ENCODE measurements at regions not wholly inside any gene's neighbourhood (a gene's known extent, or its start where the extent isn't known, plus 50 kb on each side); places are given as distances from the start of the nearest gene placed in this dataset.

DNA sequence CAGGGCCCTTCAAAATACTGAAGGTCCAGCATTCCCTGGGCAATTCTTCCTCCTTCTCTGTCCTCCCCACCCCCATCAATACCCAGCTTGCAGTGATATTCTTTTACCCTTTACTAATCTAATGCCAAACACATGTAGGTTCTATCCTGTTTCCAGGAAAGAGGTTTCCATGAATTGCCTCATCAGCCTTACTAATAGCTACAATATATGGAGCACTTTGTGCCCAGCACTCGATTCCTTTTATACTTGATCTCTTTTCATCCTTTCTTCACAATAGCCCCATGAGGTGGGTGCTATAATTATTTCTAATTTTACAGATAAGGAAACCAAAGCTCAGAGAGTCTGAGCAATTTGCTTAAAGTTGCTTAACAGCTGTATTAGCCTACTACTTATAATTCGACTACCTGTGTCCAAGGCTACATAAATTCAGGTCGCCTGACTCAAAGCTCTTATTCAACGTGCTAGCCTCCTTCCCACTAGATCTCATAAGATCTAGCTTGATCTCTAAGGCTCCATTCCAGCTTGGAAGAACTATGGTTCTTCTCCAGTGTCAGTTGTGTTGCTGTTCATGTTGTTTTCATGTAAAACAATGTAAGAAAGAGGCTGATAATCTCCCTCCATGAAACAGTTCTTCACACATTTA, 229.6 kb upstream of the PGRMC2 start:
- CTCF ChIA-PET: interaction anchor here (1.2 kb wide), 1 partner anchor 11 kb away, joined by 3 read pairs; no protein-coding TSS in a partner anchor
- H3K4me3 Mint-ChIP-seq: no peak overlapping the region
- H3K4me1 Mint-ChIP-seq: peaks cover 18% of the 10 kb centered on the region

GRCh38 chr4:128516301-128516969, 228.8 kb upstream of the PGRMC2 start:
- H3K36me3 Mint-ChIP-seq (ENCODE audit: low read depth): peaks cover 7% of the 10 kb centered on the region
- H3K27ac Mint-ChIP-seq: no peak overlapping the region
- H3K4me1 Mint-ChIP-seq: peaks cover 18% of the 10 kb centered on the region
- ChIA-PET POLR2A (no interaction called here), CTCF (interaction anchor here (1.2 kb wide), 1 partner anchor 11 kb away, joined by 3 read pairs; no protein-coding TSS in a partner anchor)
- no peaks in the 10 kb centered on the region for H3K27me3 Mint-ChIP-seq
- H3K9me3 Mint-ChIP-seq: peaks cover 8% of the 10 kb centered on the region
- H3K4me3 Mint-ChIP-seq: no peak overlapping the region
- DNase-seq: no peak

More for the DNA sequence above, 229.6 kb upstream of the PGRMC2 start:
- POLR2A ChIA-PET: no interaction called here
- H3K36me3 Mint-ChIP-seq (ENCODE audit: low read depth): peaks cover 7% of the 10 kb centered on the region
- peaks cover 8% of the 10 kb centered on the region for H3K9me3 Mint-ChIP-seq
- H3K27ac Mint-ChIP-seq: no peak overlapping the region
- no peak for DNase-seq
- no peaks in the 10 kb centered on the region for H3K27me3 Mint-ChIP-seq

DNA sequence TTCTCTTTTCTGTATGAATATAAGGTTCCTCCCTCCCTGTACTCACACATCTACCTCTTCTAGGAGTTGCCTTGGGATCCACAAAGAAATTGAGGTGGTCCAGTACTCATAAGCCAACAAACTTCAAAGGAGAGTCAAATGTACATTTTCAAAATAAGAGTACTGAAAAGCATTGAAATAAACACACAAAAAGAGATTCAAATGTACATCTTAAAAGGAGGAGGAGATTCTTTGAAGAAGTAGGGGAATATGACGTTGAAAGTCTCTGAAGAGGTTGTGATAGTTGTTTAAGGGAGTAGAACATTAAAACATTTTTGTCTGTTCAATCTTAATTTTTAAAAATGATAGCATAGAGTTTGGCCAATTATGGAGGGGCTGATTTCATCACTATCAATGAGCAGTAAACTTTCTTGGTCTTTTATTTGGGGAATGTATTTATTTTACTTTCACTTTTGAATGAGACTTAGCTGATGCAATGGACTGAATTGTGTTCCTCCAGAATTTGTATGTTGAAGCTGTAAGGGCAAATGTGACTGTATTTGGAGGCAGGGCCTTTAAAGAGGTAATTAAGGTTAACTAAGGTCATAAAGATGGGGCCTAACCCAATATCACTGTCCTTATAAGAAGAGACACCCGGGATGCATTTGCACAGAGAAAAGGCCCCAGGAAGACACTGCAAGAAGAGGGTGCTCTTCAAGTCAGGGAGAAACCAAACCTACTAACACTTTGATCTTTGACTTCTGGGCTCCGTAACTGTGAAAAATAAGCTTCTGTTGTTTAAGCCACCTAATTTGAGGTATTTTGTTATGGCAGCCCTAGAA, 226.3 kb upstream of the PGRMC2 start:
- ChIA-PET CTCF (interaction anchor here (1.1 kb wide), 1 partner anchor 48 kb away, joined by 3 read pairs; no protein-coding TSS in a partner anchor), POLR2A (no interaction called here)
- no peak for DNase-seq

DNA sequence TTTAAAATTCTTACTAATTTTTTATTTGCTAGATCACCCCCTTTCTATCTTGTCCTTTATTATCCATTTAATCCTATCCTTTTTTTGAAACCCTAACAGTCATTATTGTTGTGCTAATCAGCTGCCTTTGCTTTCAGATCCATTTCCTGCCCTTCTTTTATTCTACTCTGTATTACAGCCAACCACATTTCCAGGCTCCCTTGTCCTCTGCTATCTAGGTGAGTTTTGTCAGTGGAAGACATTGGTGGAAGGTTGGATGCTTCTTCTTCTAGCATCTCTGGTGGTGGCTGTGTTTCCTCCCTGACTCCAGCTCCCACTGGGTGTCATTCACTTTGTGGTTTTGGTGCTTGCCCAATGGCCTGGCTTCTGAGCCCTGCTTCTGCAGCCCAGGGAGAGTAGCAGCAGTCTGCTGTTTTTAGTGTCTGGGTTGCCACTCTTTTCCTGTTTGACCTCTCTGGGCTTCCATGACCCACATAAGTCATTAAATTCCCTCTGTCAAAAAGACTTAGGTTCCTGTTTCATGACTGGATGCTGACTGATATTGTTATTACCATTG, 225.2 kb upstream of the PGRMC2 start:
- Mint-ChIP-seq H3K4me1 (peaks cover 18% of the 10 kb centered on the region), H3K27ac (no peak overlapping the region), H3K9me3 (peaks cover 8% of the 10 kb centered on the region), H3K36me3 (ENCODE audit: low read depth) (peaks cover 7% of the 10 kb centered on the region), H3K4me3 (no peak overlapping the region), H3K27me3 (peaks cover 2% of the 10 kb centered on the region)
- POLR2A ChIA-PET: no interaction called here
- no peak for DNase-seq
- CTCF ChIA-PET: interaction anchor here (1.1 kb wide), 1 partner anchor 47 kb away, joined by 3 read pairs; no protein-coding TSS in a partner anchor

More for the DNA sequence above, 226.3 kb upstream of the PGRMC2 start:
- Mint-ChIP-seq H3K27me3 (peaks cover 1% of the 10 kb centered on the region), H3K4me1 (peaks cover 18% of the 10 kb centered on the region), H3K36me3 (ENCODE audit: low read depth) (peaks cover 7% of the 10 kb centered on the region), H3K9me3 (peaks cover 8% of the 10 kb centered on the region), H3K4me3 (peak overlapping the region; percentile 48), H3K27ac (peak overlapping the region; percentile 93)

- ChIA-PET POLR2A (no interaction called here), CTCF (no interaction called here)
- H3K27me3 Mint-ChIP-seq: peaks cover 2% of the 10 kb centered on the region
- peaks cover 8% of the 10 kb centered on the region for H3K9me3 Mint-ChIP-seq
- no peak overlapping the region for H3K4me3 Mint-ChIP-seq
- no peak for DNase-seq
- peaks cover 18% of the 10 kb centered on the region for H3K4me1 Mint-ChIP-seq
- H3K36me3 Mint-ChIP-seq (ENCODE audit: low read depth): peaks cover 7% of the 10 kb centered on the region
- H3K27ac Mint-ChIP-seq: no peak overlapping the region
Observed at GRCh38 chr4:128512161-128512560, 224.5 kb upstream of the PGRMC2 start.

DNA sequence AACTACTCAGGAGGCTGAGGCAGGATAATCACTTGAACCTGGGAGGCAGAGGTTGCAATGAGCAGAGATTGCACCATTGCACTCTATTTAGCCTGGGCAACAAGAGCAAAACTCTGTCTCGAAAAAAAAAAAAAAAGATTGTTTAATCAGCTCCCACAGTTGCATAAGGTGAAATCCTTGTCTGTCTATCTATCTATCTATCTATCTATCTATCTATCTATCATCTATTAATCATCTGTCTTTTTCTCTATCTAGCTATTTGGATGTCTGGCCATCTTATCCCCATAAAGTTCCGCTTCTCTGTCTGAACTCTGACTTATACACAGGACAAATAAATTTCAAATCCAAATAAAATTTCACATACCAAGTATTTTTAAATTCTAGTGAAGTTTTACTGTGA, 223.2 kb upstream of the PGRMC2 start:
- H3K27ac Mint-ChIP-seq: no peak overlapping the region
- H3K9me3 Mint-ChIP-seq: peaks cover 8% of the 10 kb centered on the region
- peaks cover 18% of the 10 kb centered on the region for H3K4me1 Mint-ChIP-seq
- CTCF ChIA-PET: interaction anchor here (0.6 kb wide), 1 partner anchor 148 kb away, joined by 3 read pairs; no protein-coding TSS in a partner anchor
- H3K4me3 Mint-ChIP-seq: no peak overlapping the region
- no peak for DNase-seq
- H3K36me3 Mint-ChIP-seq (ENCODE audit: low read depth): peaks cover 7% of the 10 kb centered on the region
- H3K27me3 Mint-ChIP-seq: peaks cover 2% of the 10 kb centered on the region
- POLR2A ChIA-PET: interaction anchor here (0.6 kb wide), 1 partner anchor 8 kb away, joined by 6 read pairs; no protein-coding TSS in a partner anchor

DNA sequence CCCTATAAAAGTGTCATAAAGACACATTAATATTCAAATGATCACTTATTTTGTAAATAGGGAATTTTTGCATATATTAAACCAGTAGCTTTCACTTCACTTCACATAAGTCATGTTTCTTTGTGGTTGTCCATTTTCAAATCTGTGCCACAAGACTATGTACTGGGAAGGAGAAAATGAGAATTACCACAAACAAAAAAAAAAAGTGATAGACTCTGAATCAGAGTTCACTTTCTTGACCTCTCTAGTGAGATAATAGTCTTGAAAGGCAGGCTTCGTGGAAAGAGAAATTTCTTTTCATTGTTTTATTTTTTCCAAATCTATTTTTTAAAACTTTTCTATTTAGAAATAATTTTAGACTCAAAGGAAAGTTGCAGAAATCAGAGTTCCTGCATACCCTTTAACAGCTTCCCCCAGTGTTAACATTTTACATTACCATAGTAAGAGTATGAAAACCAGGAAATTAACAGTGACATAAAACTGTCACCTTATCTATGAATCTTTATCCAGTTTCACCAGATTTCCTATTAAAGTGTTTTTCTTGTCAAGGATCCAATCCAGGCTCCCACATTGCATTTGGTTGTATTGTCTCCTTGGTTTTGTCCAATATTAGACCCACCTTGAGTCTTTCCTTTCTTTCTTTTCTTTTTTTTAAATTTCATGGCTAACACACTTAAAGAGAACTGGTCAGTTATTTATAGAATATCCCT, 215.4 kb upstream of the PGRMC2 start:
- ChIA-PET CTCF (no interaction called here), POLR2A (no interaction called here)
- no peaks in the 10 kb centered on the region for H3K4me1 Mint-ChIP-seq
- no peaks in the 10 kb centered on the region for H3K36me3 Mint-ChIP-seq (ENCODE audit: low read depth)
- no peak for DNase-seq
- H3K4me3 Mint-ChIP-seq: no peak overlapping the region
- no peak overlapping the region for H3K27ac Mint-ChIP-seq
- peaks cover 11% of the 10 kb centered on the region for H3K9me3 Mint-ChIP-seq
- no peaks in the 10 kb centered on the region for H3K27me3 Mint-ChIP-seq

GRCh38 chr4:128501239-128501638, 213.6 kb upstream of the PGRMC2 start:
- Mint-ChIP-seq H3K27ac (no peak overlapping the region), H3K36me3 (ENCODE audit: low read depth) (peaks cover 3% of the 10 kb centered on the region), H3K4me1 (no peaks in the 10 kb centered on the region), H3K9me3 (peaks cover 21% of the 10 kb centered on the region), H3K4me3 (no peak overlapping the region), H3K27me3 (no peaks in the 10 kb centered on the region)
- no peak for DNase-seq
- POLR2A ChIA-PET: no interaction called here
- CTCF ChIA-PET: no interaction called here

DNA sequence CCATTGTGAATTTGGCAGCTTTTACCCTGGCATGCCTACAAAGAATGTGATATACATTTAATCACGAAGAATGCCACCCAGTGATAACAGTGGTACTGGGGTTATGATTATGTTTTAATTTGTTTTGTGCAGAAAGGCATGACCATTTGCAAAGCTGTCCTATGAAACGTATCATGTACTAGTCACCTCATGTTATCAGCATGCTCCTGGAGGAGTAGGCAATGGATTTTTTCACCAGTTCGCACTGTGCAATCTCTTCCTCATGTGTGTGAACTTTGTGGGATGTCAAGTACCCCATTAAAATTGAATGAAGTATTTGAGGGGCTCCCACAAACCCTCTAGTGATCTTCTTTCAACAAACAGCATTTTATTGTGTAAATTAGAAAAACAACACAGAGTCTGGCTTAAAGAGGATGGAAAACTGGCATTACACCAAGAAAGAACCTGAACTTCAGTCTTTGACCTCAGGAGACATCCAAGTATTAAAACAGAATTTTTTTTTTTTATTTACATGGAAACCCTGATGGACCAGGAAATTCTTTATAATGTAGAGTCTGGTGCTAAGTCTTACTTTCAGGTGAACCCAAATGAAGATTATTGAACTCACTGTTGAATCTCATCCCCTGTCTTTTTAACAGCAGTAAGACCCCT, 200.6 kb upstream of the PGRMC2 start:
- POLR2A ChIA-PET: no interaction called here
- CTCF ChIA-PET: no interaction called here
- no peaks in the 10 kb centered on the region for H3K4me1 Mint-ChIP-seq
- no peaks in the 10 kb centered on the region for H3K36me3 Mint-ChIP-seq (ENCODE audit: low read depth)
- no peak overlapping the region for H3K27ac Mint-ChIP-seq
- H3K27me3 Mint-ChIP-seq: peaks cover 8% of the 10 kb centered on the region
- no peaks in the 10 kb centered on the region for H3K9me3 Mint-ChIP-seq
- H3K4me3 Mint-ChIP-seq: no peak overlapping the region
- DNase-seq: no peak

DNA sequence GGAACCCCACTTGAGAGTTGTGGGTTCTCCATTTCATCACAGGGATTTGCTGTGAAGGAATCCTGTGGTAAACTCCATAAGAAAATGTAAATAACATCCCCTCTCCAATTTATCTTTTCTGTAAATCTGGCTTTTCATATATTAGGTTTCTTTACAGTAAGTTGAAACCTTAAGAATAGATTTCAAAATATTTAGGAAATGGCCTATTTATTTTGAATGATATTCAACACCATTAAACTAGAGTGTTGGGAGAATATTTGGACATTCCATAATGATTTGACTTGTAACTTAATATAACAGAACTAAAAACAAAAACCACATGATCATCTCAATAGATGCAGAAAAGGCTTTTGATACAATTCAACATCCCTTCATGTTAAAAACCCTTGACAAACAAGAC, 197.3 kb upstream of the PGRMC2 start:
- H3K4me3 Mint-ChIP-seq: no peak overlapping the region
- ChIA-PET POLR2A (no interaction called here), CTCF (no interaction called here)
- no peaks in the 10 kb centered on the region for H3K36me3 Mint-ChIP-seq (ENCODE audit: low read depth)
- no peak overlapping the region for H3K27ac Mint-ChIP-seq
- DNase-seq: no peak
- H3K27me3 Mint-ChIP-seq: peaks cover 8% of the 10 kb centered on the region
- no peaks in the 10 kb centered on the region for H3K4me1 Mint-ChIP-seq
- H3K9me3 Mint-ChIP-seq: no peaks in the 10 kb centered on the region

- peaks cover 8% of the 10 kb centered on the region for H3K27me3 Mint-ChIP-seq
Observed at GRCh38 chr4:128483816-128484215, 196.2 kb upstream of the PGRMC2 start.

DNA sequence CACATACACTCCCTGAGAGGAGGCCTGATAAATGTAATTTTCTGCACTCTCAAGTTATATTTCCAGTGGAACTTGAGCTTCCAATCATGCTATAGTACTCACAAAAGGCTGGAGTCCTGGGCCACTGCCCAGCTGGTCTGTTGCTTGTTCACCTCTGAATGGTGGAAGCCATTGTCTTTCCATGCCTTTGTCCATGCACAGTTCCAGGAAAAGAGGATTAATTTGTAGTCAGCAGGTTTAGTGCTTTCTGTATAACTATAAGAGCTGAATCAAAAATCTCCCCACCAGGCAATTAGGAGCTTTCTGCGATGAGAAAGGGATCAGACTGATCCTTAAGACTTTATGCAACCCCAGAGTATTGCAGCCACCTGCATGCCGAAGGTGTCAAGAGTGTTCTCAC, 195.4 kb upstream of the PGRMC2 start:
- Mint-ChIP-seq H3K36me3 (ENCODE audit: low read depth) (no peaks in the 10 kb centered on the region), H3K4me3 (no peak overlapping the region), H3K27ac (no peak overlapping the region), H3K27me3 (peaks cover 8% of the 10 kb centered on the region), H3K9me3 (no peaks in the 10 kb centered on the region), H3K4me1 (no peaks in the 10 kb centered on the region)
- CTCF ChIA-PET: interaction anchor here (2.3 kb wide), 1 partner anchor 12 kb away, joined by 9 read pairs; no protein-coding TSS in a partner anchor
- DNase-seq: no peak
- POLR2A ChIA-PET: no interaction called here

More at GRCh38 chr4:128483816-128484215, 196.2 kb upstream of the PGRMC2 start:
- no peaks in the 10 kb centered on the region for H3K9me3 Mint-ChIP-seq
- POLR2A ChIA-PET: no interaction called here
- H3K27ac Mint-ChIP-seq: no peak overlapping the region
- H3K4me3 Mint-ChIP-seq: no peak overlapping the region
- no peaks in the 10 kb centered on the region for H3K36me3 Mint-ChIP-seq (ENCODE audit: low read depth)
- CTCF ChIA-PET: no interaction called here
- no peaks in the 10 kb centered on the region for H3K4me1 Mint-ChIP-seq
- DNase-seq: no peak
